Loucy (cell line): ENCODE measurements at regions not wholly inside any gene's neighbourhood (a gene's known extent, or its start where the extent isn't known, plus 50 kb on each side); places are given as distances from the start of the nearest gene placed in this dataset.

ENCODE experiments used
- EZH2phosphoT487 ChIP-seq: fragments of 200-600 bp; IDR thresholded peaks from 2 replicates; pipeline ENCODE4 v1.6.1; 2018; ENCODE audit warnings: antibody characterized with exemption, mild to moderate bottlenecking, moderate library complexity, borderline replicate concordance
- TF ChIP-seq, protein P1 (sequence below): fragments of 200-600 bp; sonication (generic); conservative IDR thresholded peaks from 2 replicates; pipeline ENCODE4 v1.5.1; 2014; ENCODE audit warnings: mild to moderate bottlenecking, antibody characterized with exemption, low read length

DNA sequence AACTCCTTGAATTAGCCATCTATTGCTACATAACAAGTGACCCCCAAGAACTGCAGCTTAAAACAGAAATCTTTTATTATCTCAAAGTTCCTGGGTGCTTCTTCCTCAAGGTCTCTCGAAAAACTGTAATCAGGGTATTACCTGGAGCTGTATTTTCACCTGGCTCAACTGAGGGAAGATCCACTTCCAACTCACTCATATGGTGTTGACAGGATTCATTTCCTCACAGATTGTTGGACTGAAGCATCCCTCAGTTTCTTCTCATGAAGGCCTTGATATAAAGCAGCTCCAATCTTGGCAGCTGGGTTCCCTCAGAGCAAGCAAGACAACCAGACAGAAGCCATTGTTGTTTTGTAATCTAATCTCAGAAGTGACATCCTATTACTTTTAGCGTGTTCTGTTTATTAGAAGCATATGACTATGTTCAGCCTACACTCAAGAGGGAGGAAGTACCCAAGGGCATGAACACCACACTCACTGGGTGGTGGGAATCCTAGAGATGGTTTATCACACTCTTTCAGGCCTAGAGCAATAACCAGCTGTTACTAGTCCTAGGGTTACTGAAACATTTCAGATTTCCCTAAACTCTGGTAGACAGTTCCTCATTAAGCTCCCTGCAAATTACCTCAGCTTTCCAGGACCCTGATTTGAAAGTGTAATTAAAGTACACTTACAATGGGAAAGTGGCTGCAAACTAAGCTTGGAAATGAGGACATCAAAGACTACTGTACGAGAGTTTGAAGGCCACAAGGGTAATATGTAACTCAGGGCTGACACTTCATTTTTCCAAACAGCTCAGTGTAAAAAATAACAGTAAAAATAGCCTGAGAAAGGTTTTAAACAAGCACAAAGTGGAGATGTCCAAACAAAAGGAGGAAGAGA lies 222.2 kb downstream of the SEC23A start:
- TF ChIP-seq, protein P1, sequence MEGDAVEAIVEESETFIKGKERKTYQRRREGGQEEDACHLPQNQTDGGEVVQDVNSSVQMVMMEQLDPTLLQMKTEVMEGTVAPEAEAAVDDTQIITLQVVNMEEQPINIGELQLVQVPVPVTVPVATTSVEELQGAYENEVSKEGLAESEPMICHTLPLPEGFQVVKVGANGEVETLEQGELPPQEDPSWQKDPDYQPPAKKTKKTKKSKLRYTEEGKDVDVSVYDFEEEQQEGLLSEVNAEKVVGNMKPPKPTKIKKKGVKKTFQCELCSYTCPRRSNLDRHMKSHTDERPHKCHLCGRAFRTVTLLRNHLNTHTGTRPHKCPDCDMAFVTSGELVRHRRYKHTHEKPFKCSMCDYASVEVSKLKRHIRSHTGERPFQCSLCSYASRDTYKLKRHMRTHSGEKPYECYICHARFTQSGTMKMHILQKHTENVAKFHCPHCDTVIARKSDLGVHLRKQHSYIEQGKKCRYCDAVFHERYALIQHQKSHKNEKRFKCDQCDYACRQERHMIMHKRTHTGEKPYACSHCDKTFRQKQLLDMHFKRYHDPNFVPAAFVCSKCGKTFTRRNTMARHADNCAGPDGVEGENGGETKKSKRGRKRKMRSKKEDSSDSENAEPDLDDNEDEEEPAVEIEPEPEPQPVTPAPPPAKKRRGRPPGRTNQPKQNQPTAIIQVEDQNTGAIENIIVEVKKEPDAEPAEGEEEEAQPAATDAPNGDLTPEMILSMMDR = no peak
- no peak for TF ChIP-seq EZH2phosphoT487
